ENCODE measurements at regions not wholly inside any gene's neighbourhood (a gene's known extent, or its start where the extent isn't known, plus 50 kb on each side); places are given as distances from the start of the nearest gene placed in this dataset.

- no peak for DNase-seq
Observed at GRCh38 chr2:239700686-239701345, 300.0 kb upstream of the HDAC4 start.

- DNase-seq, result no peak
Observed at GRCh38 chr2:239697399-239698164, 296.8 kb upstream of the HDAC4 start.

- no peak for DNase-seq
Observed at GRCh38 chr2:239696559-239697207, 295.9 kb upstream of the HDAC4 start.

- no peak for DNase-seq
Observed at GRCh38 chr2:239695728-239696240, 295.0 kb upstream of the HDAC4 start.

- no peak for DNase-seq
Observed at GRCh38 chr2:239695106-239695727, 294.4 kb upstream of the HDAC4 start.

GRCh38 chr2:239694487-239694886 lies 293.7 kb upstream of the HDAC4 start:
- DNase-seq, result no peak

GRCh38 chr2:239693761-239694415 lies 293.1 kb upstream of the HDAC4 start:
- no peak for DNase-seq

GRCh38 chr2:239693330-239693729 lies 292.5 kb upstream of the HDAC4 start:
- DNase-seq, result no peak

GRCh38 chr2:239692919-239693318 lies 292.1 kb upstream of the HDAC4 start:
- no peak for DNase-seq

- no peak for DNase-seq
Observed at GRCh38 chr2:239692362-239692851, 291.6 kb upstream of the HDAC4 start.

GRCh38 chr2:239691720-239692119 lies 290.9 kb upstream of the HDAC4 start:
- DNase-seq, result no peak

GRCh38 chr2:239690651-239691631 lies 290.1 kb upstream of the HDAC4 start:
- DNase-seq, result no peak

GRCh38 chr2:239689985-239690384 lies 289.2 kb upstream of the HDAC4 start:
- DNase-seq, result no peak

- no peak for DNase-seq
Observed at GRCh38 chr2:239689410-239689809, 288.6 kb upstream of the HDAC4 start.

GRCh38 chr2:239688840-239689239 lies 288.0 kb upstream of the HDAC4 start:
- no peak for DNase-seq

GRCh38 chr2:239688122-239688681 lies 287.4 kb upstream of the HDAC4 start:
- DNase-seq, result no peak

- DNase-seq, result no peak
Observed at GRCh38 chr2:239687441-239687840, 286.6 kb upstream of the HDAC4 start.

- no peak for DNase-seq
Observed at GRCh38 chr2:239685965-239686364, 285.1 kb upstream of the HDAC4 start.

GRCh38 chr2:239685556-239685955 lies 284.7 kb upstream of the HDAC4 start:
- no peak for DNase-seq

- DNase-seq, result no peak
Observed at GRCh38 chr2:239684996-239685395, 284.2 kb upstream of the HDAC4 start.

- DNase-seq, result no peak
Observed at GRCh38 chr2:239684271-239684810, 283.5 kb upstream of the HDAC4 start.

All from AML-193 (cell line).